Motor neuron (in vitro differentiated cells): ENCODE measurements at regions not wholly inside any gene's neighbourhood (a gene's known extent, or its start where the extent isn't known, plus 50 kb on each side); places are given as distances from the start of the nearest gene placed in this dataset.
A peak's percentile ranks its signal among the peaks of the same experiment; 100 is the strongest.

Source experiments
- ATAC-seq, 8 experiments: fragments of 200-7000 bp; cut with Tn5 transposase; replicated peaks in 6 of 8; 2 replicates each; pipeline ENCODE4 v1.8.0; 2021; ENCODE audit warnings: mild to moderate bottlenecking in 8 of 8, moderate library complexity in 8 of 8
- H3K27ac ChIP-seq, 2 donors: fragments of 250-450 bp; sonication (Bioruptor Pico); 2 replicates each; pipeline ENCODE4 v1.9.0; 2021; ENCODE audit warnings: antibody characterized with exemption in 2 of 2, mild to moderate bottlenecking in 2 of 2, moderate library complexity in 1 of 2
- H3K4me1 ChIP-seq, 2 donors: fragments of 250-450 bp; sonication (Bioruptor Pico); replicated peaks in 1 of 2; 2 replicates each; pipeline ENCODE4 v1.6.1; 2021; ENCODE audit warnings: antibody characterized with exemption in 2 of 2, mild to moderate bottlenecking in 2 of 2, moderate library complexity in 1 of 2
- H3K4me3 ChIP-seq, 5 donors: fragments of 250-450 bp; sonication (Bioruptor Pico); 2 replicates each; pipeline ENCODE4 v1.9.0; 2021; ENCODE audit warnings: antibody characterized with exemption in 5 of 5, mild to moderate bottlenecking in 5 of 5, moderate library complexity in 4 of 5
- WGBS, 10 experiments: fragments of 450-650 bp; shearing (Covaris generic); methylation state at CpG; one replicate each; pipeline ENCODE4 v1.0.0; 2022; 5-methylcytosine and 5-hydroxymethylcytosine counted together
- in situ Hi-C, 9 experiments: fragments of 400-800 bp; cut with MboI; loops; one replicate each; pipeline ENCODE4 v1.15.0; 2021; ENCODE audit warnings: low sequenced_read_pairs in 9 of 9, low pct_unique_long_range_greater_than_20kb in 2 of 9; ENCODE audit not compliant: unreplicated experiment in 9 of 9

GRCh38 chr13:104693126-104693525, 1626.9 kb upstream of the SLC10A2 start:
- H3K27ac ChIP-seq: no peak overlapping the region

GRCh38 chr13:104691767-104692467, 1625.7 kb upstream of the SLC10A2 start:
- 0 to 80% (median 59%) methylated on average over 1 to 2 of the region's 2 CpGs for WGBS, 10 experiments
- ATAC-seq: no peak
- Histone ChIP-seq H3K4me1 (peaks cover 0 to 1% of the 10 kb centered on the region in 2 donors), H3K4me3 (no peak overlapping the region), H3K27ac (no peak overlapping the region)
- in situ Hi-C loops: no loop called here

More at GRCh38 chr13:104693126-104693525, 1626.9 kb upstream of the SLC10A2 start:
- in situ Hi-C loops: no loop called here
- no peak overlapping the region for H3K4me3 ChIP-seq
- whole genome bisulfite sequencing, 10 experiments: 0 to 86% (median 65%) methylated on average over 1 to 4 of the region's 4 CpGs
- no peak for ATAC-seq
- no peaks in the 10 kb centered on the region for H3K4me1 ChIP-seq

DNA sequence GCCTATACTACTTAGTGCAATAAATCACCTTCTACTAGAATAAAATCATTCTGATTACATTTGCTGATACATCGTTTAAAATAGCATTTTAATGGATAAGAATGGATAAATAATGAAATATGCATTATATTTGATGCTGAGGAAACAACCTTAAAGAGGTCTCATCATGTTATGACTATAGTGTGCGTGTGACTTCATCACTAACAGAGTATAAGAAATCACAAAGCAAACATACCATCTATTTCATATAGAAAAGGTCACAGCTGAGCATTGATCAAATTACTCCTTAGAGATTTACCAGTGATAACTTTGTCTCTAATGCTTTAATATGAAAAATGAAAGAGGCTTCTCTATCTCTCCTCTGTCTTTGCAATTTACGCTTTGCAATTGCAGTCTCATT, 1620.3 kb upstream of the SLC10A2 start:
- peak in 5 of 8 experiments; percentile 35 to 62 (median 57) for ATAC-seq
- no peak overlapping the region for H3K4me3 ChIP-seq
- H3K4me1 ChIP-seq: peaks cover 2 to 10% of the 10 kb centered on the region in 2 donors
- H3K27ac ChIP-seq: no peak overlapping the region
- in situ Hi-C loops: no loop called here
- 0 to 100% (median 59%) methylated on average over 1 to 3 of the region's 3 CpGs for WGBS, 10 experiments

- no peak for ATAC-seq
- in situ Hi-C loops: no loop called here
- Histone ChIP-seq H3K27ac (no peak overlapping the region), H3K4me3 (no peak overlapping the region), H3K4me1 (peaks cover 2 to 10% of the 10 kb centered on the region in 2 donors)
Measured at GRCh38 chr13:104683789-104684188, 1617.6 kb upstream of the SLC10A2 start.

GRCh38 chr13:104678161-104678560, 1611.9 kb upstream of the SLC10A2 start:
- Histone ChIP-seq H3K4me3 (no peak overlapping the region), H3K4me1 (no peaks in the 10 kb centered on the region), H3K27ac (no peak overlapping the region)
- 0 to 100% (median 69%) methylated on average over 1 to 5 of the region's 5 CpGs; no CpG with 5 or more reads in 2 of the 10 experiments for WGBS, 10 experiments
- no peak for ATAC-seq
- in situ Hi-C loops: no loop called here

- Histone ChIP-seq H3K4me3 (no peak overlapping the region), H3K4me1 (no peaks in the 10 kb centered on the region), H3K27ac (no peak overlapping the region)
- 13 to 100% (median 75%) methylated on average over 1 to 3 of the region's 3 CpGs for WGBS, 10 experiments
- ATAC-seq: no peak
- in situ Hi-C loops: no loop called here
Measured at GRCh38 chr13:104671901-104672300, 1605.7 kb upstream of the SLC10A2 start.

DNA sequence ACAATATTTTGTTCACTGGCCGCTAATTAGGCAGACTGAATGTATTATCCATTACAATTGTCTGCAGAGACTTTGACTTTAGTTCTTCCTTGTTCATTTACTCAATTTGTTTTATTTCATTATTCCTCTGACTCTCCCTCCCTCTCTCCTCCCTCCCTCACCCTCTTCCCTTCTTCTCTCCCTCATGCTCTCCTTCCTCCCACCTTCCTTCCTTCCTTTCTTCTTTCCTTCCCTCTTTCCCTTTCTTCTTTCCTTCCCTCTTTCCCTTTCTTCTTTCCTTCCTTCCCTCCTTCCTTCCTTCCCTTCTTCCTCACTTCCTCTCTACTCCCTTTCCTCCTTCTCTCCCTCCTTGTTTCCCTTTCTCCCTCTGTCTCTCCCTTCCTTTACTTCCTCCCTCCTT, 1591.0 kb upstream of the SLC10A2 start:
- no peaks in the 10 kb centered on the region for H3K4me1 ChIP-seq
- in situ Hi-C loops: no loop called here
- 17 to 100% (median 96%) methylated on average over 1 of the region's 1 CpG; no CpG with 5 or more reads in 2 of the 10 experiments for WGBS, 10 experiments
- ATAC-seq: no peak
- no peak overlapping the region for H3K27ac ChIP-seq
- no peak overlapping the region for H3K4me3 ChIP-seq

DNA sequence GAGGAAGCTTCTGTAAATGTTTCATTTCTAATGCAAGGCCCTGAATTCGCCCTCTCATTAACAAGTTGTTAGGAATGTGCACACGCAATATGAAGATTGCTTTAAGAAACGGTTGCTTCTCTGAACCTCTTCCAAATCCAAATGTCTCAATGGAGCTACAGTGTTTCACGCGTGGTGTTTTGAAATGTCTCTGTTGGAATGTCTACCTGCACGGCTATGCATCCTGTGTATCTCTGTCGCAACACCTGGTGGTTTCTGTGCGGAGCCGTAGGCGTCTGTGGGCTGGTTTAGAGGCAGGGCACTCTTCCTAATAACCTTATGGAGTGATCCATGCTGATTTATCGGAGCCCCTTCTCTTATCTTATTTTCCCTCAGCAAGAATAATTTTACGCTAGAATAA, 1584.2 kb upstream of the SLC10A2 start:
- WGBS, 10 experiments: 23 to 100% (median 94%) methylated on average over 1 to 12 of the region's 12 CpGs; no CpG with 5 or more reads in 1 of the 10 experiments
- in situ Hi-C loops: no loop called here
- ATAC-seq: no peak

GRCh38 chr13:104648291-104648690, 1582.1 kb upstream of the SLC10A2 start:
- WGBS, 10 experiments: 23 to 96% (median 88%) methylated on average over 2 to 8 of the region's 11 CpGs; no CpG with 5 or more reads in 3 of the 10 experiments
- no peaks in the 10 kb centered on the region for H3K4me1 ChIP-seq

More for the DNA sequence above, 1584.2 kb upstream of the SLC10A2 start:
- H3K27ac ChIP-seq: no peak overlapping the region
- H3K4me3 ChIP-seq: no peak overlapping the region
- no peaks in the 10 kb centered on the region for H3K4me1 ChIP-seq

GRCh38 chr13:104645786-104646185, 1579.6 kb upstream of the SLC10A2 start:
- no peak for ATAC-seq
- 10 to 96% (median 88%) methylated on average over 2 to 4 of the region's 4 CpGs; no CpG with 5 or more reads in 1 of the 10 experiments for WGBS, 10 experiments
- in situ Hi-C loops: no loop called here
- Histone ChIP-seq H3K4me3 (no peak overlapping the region), H3K27ac (no peak overlapping the region), H3K4me1 (no peaks in the 10 kb centered on the region)

More at GRCh38 chr13:104648291-104648690, 1582.1 kb upstream of the SLC10A2 start:
- Histone ChIP-seq H3K27ac (no peak overlapping the region), H3K4me3 (no peak overlapping the region)
- ATAC-seq: no peak
- in situ Hi-C loops: no loop called here

GRCh38 chr13:104641309-104641708, 1575.1 kb upstream of the SLC10A2 start:
- Histone ChIP-seq H3K4me3 (no peak overlapping the region), H3K27ac (no peak overlapping the region), H3K4me1 (no peaks in the 10 kb centered on the region)
- in situ Hi-C loops: no loop called here
- 0 to 100% (median 73%) methylated on average over 1 to 5 of the region's 5 CpGs; no CpG with 5 or more reads in 2 of the 10 experiments for WGBS, 10 experiments
- no peak for ATAC-seq

GRCh38 chr13:104635879-104636278, 1569.7 kb upstream of the SLC10A2 start:
- ATAC-seq: no peak
- in situ Hi-C loops: no loop called here

GRCh38 chr13:104634016-104634415, 1567.8 kb upstream of the SLC10A2 start:
- in situ Hi-C loops: no loop called here
- Histone ChIP-seq H3K4me1 (peaks cover 0 to 2% of the 10 kb centered on the region in 2 donors), H3K4me3 (no peak overlapping the region), H3K27ac (no peak overlapping the region)
- 0 to 100% (median 94%) methylated on average over 1 to 2 of the region's 2 CpGs; no CpG with 5 or more reads in 2 of the 10 experiments for WGBS, 10 experiments
- ATAC-seq: no peak

More at GRCh38 chr13:104635879-104636278, 1569.7 kb upstream of the SLC10A2 start:
- Histone ChIP-seq H3K4me3 (no peak overlapping the region), H3K4me1 (peaks cover 0 to 2% of the 10 kb centered on the region in 2 donors), H3K27ac (no peak overlapping the region)
- WGBS, 10 experiments: 26 to 100% (median 73%) methylated on average over 1 to 5 of the region's 5 CpGs

GRCh38 chr13:104632736-104633135, 1566.5 kb upstream of the SLC10A2 start:
- Histone ChIP-seq H3K4me1 (peaks cover 0 to 2% of the 10 kb centered on the region in 2 donors), H3K4me3 (no peak overlapping the region), H3K27ac (no peak overlapping the region)
- in situ Hi-C loops: no loop called here
- 0 to 80% (median 0%) methylated on average over 1 of the region's 1 CpG; no CpG with 5 or more reads in 6 of the 10 experiments for WGBS, 10 experiments
- peak in 2 of 8 experiments; percentile 55 to 86 for ATAC-seq
